ENCODE measurements at regions not wholly inside any gene's neighbourhood (a gene's known extent, or its start where the extent isn't known, plus 50 kb on each side); places are given as distances from the start of the nearest gene placed in this dataset.

DNA sequence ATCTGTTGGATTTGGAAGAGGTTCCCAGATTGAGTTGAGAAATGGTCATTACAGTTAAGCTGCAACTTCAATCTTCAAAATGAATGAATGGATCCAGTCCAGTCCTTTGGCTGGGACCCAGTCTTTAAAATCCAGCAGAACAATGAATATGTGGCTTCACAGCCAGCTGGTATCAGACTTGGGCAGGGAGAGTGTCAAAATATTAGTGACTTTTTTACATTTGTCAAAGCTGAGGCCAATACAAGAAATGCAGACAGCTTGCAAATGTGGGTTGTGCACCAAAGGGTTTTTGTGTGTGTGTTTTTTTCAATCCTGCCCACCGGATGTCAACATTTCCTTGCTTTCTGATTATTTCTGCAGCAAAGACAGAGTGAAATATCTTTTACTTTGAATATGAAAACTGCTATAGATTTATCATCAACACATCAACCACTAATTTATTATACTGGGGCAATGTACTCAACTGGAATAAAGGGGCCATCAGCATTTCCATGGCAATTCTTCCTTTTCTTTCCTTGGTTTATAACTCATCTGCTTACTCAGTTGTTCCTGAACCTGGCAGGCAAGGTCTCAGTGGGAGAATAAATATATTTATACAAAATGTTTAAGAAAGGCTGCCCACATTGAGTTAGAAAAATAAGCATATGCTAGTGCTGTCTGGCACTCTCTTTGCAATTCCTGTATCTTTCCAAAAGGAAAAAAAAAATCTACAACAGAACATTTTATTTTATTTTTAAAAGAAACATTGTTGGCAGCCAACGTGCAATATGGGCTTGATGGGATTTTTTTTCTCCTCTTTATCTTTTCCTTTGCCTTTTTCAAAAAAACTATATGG is 491.6 kb upstream of the C1orf87 start:
- no peak for TF ChIP-seq ZNF70 (CRISPR knock-in tag; IDR thresholded peaks at IDR 0.05)
- TF ChIP-seq ESRRG (CRISPR knock-in tag; IDR thresholded peaks at IDR 0.05) = no peak
